ENCODE measurements at regions not wholly inside any gene's neighbourhood (a gene's known extent, or its start where the extent isn't known, plus 50 kb on each side); places are given as distances from the start of the nearest gene placed in this dataset.

- no peak for TF ChIP-seq CTCF (conservative IDR thresholded peaks at IDR 0.05)
- no peak for TF ChIP-seq EZH2 (IDR thresholded peaks at IDR 0.05; ENCODE audit: low read depth)
These were observed 100.0 kb upstream of the PIK3R1 start for GRCh38 chr5:68115584-68115983.
